ENCODE measurements at regions not wholly inside any gene's neighbourhood (a gene's known extent, or its start where the extent isn't known, plus 50 kb on each side); places are given as distances from the start of the nearest gene placed in this dataset.

- TF ChIP-seq CTCF (IDR thresholded peaks at IDR 0.05; ENCODE audit: low read depth, low read length): no peak
- no peak for DNase-seq (ENCODE audit: extremely low read depth, low read depth)
Measured at GRCh38 chr3:29141918-29142275, 139.0 kb upstream of the RBMS3 start.

- DNase-seq (ENCODE audit: extremely low read depth, low read depth): no peak
- no peak for TF ChIP-seq CTCF (IDR thresholded peaks at IDR 0.05; ENCODE audit: low read depth, low read length)
Measured at GRCh38 chr3:29143151-29143550, 137.7 kb upstream of the RBMS3 start.

- no peak for TF ChIP-seq CTCF (IDR thresholded peaks at IDR 0.05; ENCODE audit: low read depth, low read length)
- no peak for DNase-seq (ENCODE audit: extremely low read depth, low read depth)
Measured at GRCh38 chr3:29144361-29144760, 136.5 kb upstream of the RBMS3 start.

GRCh38 chr3:29144807-29145206 lies 136.1 kb upstream of the RBMS3 start:
- DNase-seq (ENCODE audit: extremely low read depth, low read depth): no peak
- peak; percentile 25 for TF ChIP-seq CTCF (IDR thresholded peaks at IDR 0.05; ENCODE audit: low read depth, low read length)

- no peak for DNase-seq (ENCODE audit: extremely low read depth, low read depth)
- TF ChIP-seq CTCF (IDR thresholded peaks at IDR 0.05; ENCODE audit: low read depth, low read length): no peak
Measured at GRCh38 chr3:29145360-29145759, 135.5 kb upstream of the RBMS3 start.

DNA sequence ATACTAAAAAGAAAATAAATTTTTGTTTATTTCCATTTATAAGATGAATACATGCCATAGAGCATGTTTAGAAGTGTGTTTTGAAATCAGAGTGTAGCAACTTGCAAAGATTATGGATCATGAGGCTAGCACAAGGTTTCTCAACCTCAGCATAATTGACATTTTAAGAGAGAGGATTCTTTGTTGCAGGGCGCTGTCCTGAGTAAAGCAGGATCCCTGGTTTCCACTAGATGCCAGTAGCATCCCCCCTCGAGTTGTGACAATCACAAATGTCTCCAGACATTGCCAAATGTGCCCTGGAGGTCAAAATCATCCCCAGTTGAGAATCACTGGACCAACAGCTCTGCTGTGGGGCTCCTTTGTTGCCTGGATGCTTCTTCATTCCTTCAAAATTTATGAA lies 128.5 kb upstream of the RBMS3 start:
- DNase-seq (ENCODE audit: extremely low read depth, low read depth): no peak

DNA sequence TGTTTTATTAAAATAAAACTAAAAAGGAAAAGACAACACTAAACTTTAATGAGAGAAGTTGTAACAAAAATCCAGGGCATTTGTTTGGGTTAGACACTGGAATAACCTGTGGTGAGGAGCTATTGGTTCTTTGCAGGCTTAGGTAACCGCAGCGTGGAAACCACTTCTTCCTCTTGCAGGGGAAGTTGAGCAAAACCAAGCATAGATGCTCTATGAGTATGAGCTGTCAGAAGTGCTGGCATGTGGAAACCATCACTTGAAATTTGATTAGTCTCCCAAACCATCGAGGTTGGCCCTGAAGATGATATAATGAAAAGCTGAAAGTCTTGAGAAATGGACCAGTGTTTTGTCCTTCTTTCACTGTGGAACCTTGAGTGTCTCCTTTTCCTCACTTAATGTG lies 127.1 kb upstream of the RBMS3 start:
- no peak for DNase-seq (ENCODE audit: extremely low read depth, low read depth)
- no peak for TF ChIP-seq CTCF (IDR thresholded peaks at IDR 0.05; ENCODE audit: low read depth, low read length)

More for the DNA sequence above, 128.5 kb upstream of the RBMS3 start:
- TF ChIP-seq CTCF (IDR thresholded peaks at IDR 0.05; ENCODE audit: low read depth, low read length): no peak; the same call in none of the 2 replicates

Measured in AG09319 (cell line).